GM23338 (cell line): ENCODE measurements at regions not wholly inside any gene's neighbourhood (a gene's known extent, or its start where the extent isn't known, plus 50 kb on each side); places are given as distances from the start of the nearest gene placed in this dataset.
"Not testable (repeated sequence)": the region's sequence is repeated elsewhere in the genome, so short reads cannot be mapped to it uniquely, and the experiment has no call there.

Source experiments
- ATAC-seq: fragments of 200-7000 bp; cut with Tn5 transposase; 3 replicates; pipeline ENCODE4 v1.9.1; 2020
- DNase-seq: peaks from one replicate; pipeline ENCODE4 v3.0.0-alpha.2; 2015; ENCODE audit warnings: low spot score
- H2AFZ ChIP-seq: fragments of 200-600 bp; sonication (generic); 2 replicates; pipeline ENCODE4 v1.8.0; 2016; ENCODE audit warnings: antibody characterized with exemption, mild to moderate bottlenecking, moderate library complexity
- H3F3A ChIP-seq: fragments of 200-600 bp; sonication (generic); replicated peaks from 2 replicates; pipeline ENCODE4 v1.8.0; 2017; ENCODE audit warnings: antibody characterized with exemption, mixed run types, low read depth
- H3K27ac ChIP-seq: fragments of 200-600 bp; sonication (generic); 2 replicates; pipeline ENCODE4 v1.6.1; 2016; ENCODE audit warnings: low read depth
- H3K27me3 ChIP-seq: fragments of 200-600 bp; sonication (generic); 2 replicates; pipeline ENCODE4 v1.8.0; 2016; ENCODE audit warnings: mild to moderate bottlenecking, mixed run types, moderate library complexity; ENCODE audit not compliant: insufficient read depth
- H3K36me3 ChIP-seq: fragments of 200-600 bp; sonication (generic); 2 replicates; pipeline ENCODE4 v1.8.0; 2016; ENCODE audit warnings: mild to moderate bottlenecking; ENCODE audit not compliant: insufficient read depth
- H3K4me1 ChIP-seq: fragments of 200-600 bp; sonication (generic); 2 replicates; pipeline ENCODE4 v1.8.0; 2016; ENCODE audit warnings: mild to moderate bottlenecking, moderate library complexity; ENCODE audit not compliant: insufficient read depth
- H3K4me2 ChIP-seq: fragments of 200-600 bp; sonication (generic); 2 replicates; pipeline ENCODE4 v1.7.1; 2017; ENCODE audit warnings: mixed run types
- H3K4me3 ChIP-seq: fragments of 200-600 bp; sonication (generic); 2 replicates; pipeline ENCODE4 v1.6.1; 2016; ENCODE audit warnings: mixed run types
- H3K79me2 ChIP-seq: fragments of 200-600 bp; sonication (generic); replicated peaks from 2 replicates; pipeline ENCODE4 v1.8.0; 2017; ENCODE audit warnings: mild to moderate bottlenecking; ENCODE audit not compliant: insufficient read depth
- H3K9me2 ChIP-seq: fragments of 200-600 bp; sonication (generic); 2 replicates; pipeline ENCODE4 v1.8.0; 2017; ENCODE audit not compliant: insufficient read depth
- H4K20me1 ChIP-seq: fragments of 200-600 bp; sonication (generic); replicated peaks from 2 replicates; pipeline ENCODE4 v1.8.0; 2017; ENCODE audit warnings: mild to moderate bottlenecking; ENCODE audit not compliant: insufficient read depth
- H3K27ac Mint-ChIP-seq: 2 replicates; pipeline ENCODE4 v1.8.0; 2020; ENCODE audit warnings: inconsistent platforms, mild to moderate bottlenecking, moderate library complexity, mixed read lengths
- H3K27me3 Mint-ChIP-seq: 3 replicates; pipeline ENCODE4 v1.8.0; 2022; ENCODE audit warnings: low read depth, mild to moderate bottlenecking, moderate library complexity, mixed read lengths, inconsistent platforms; ENCODE audit not compliant: insufficient read depth, poor library complexity
- H3K36me3 Mint-ChIP-seq: 3 replicates; pipeline ENCODE4 v1.8.0; 2021; ENCODE audit warnings: low read depth, mild to moderate bottlenecking, inconsistent platforms, moderate library complexity, mixed read lengths
- H3K4me1 Mint-ChIP-seq: 3 replicates; pipeline ENCODE4 v1.8.0; 2020; ENCODE audit warnings: mild to moderate bottlenecking, inconsistent platforms, mixed read lengths
- H3K4me3 Mint-ChIP-seq: 3 replicates; pipeline ENCODE4 v1.8.0; 2021; ENCODE audit warnings: moderate library complexity, mild to moderate bottlenecking, inconsistent platforms, mixed read lengths
- H3K9me3 Mint-ChIP-seq: 3 replicates; pipeline ENCODE4 v1.8.0; 2020; ENCODE audit warnings: moderate library complexity, mild to moderate bottlenecking, inconsistent platforms, mixed read lengths
- CTCF ChIP-seq, 2 experiments: fragments of 200-600 bp in 1 of 2; sonication (generic) in 1 of 2; conservative IDR thresholded peaks; 2 replicates each; pipeline versions ENCODE4 v1.5.1 to v1.6.1; 2016 to 2017; ENCODE audit warnings: antibody characterized with exemption in 2 of 2, low read depth in 2 of 2, mild to moderate bottlenecking in 2 of 2, moderate library complexity in 1 of 2
- ETS1 ChIP-seq: IDR thresholded peaks from 2 replicates; pipeline ENCODE4 v1.6.1; 2016; ENCODE audit warnings: antibody characterized with exemption
- EZH2 ChIP-seq: fragments of 200-600 bp; sonication (generic); IDR thresholded peaks from one replicate; pipeline ENCODE4 v1.8.0; 2017; ENCODE audit warnings: antibody characterized with exemption, mild to moderate bottlenecking, low read depth; ENCODE audit not compliant: unreplicated experiment
- JUNB ChIP-seq: IDR thresholded peaks from one replicate; pipeline ENCODE4 v1.6.1; 2016; ENCODE audit warnings: antibody characterized with exemption; ENCODE audit not compliant: unreplicated experiment
- NANOG ChIP-seq: IDR thresholded peaks from 2 replicates; pipeline ENCODE4 v1.6.1; 2016; ENCODE audit warnings: antibody characterized with exemption, borderline replicate concordance
- ZNF331 ChIP-seq: fragments of 250-450 bp; sonication (Bioruptor Pico); IDR thresholded peaks from 2 replicates; pipeline ENCODE4 v1.5.0; 2020; ENCODE audit warnings: low read depth, mild to moderate bottlenecking, moderate library complexity
- ZNF462 ChIP-seq: fragments of 250-450 bp; sonication (Bioruptor Pico); IDR thresholded peaks from 2 replicates; pipeline ENCODE4 v1.5.0; 2020; ENCODE audit warnings: mild to moderate bottlenecking, moderate library complexity

- H3F3A ChIP-seq, H3K27ac Mint-ChIP-seq, H3K4me1 Mint-ChIP-seq, H4K20me1 ChIP-seq, H3K36me3 ChIP-seq, H3K27ac ChIP-seq, H3K79me2 ChIP-seq, H3K4me3 Mint-ChIP-seq, H3K27me3 ChIP-seq, H3K27me3 Mint-ChIP-seq, ATAC-seq, H3K4me2 ChIP-seq, H3K4me3 ChIP-seq, H3K4me1 ChIP-seq, DNase-seq, H3K36me3 Mint-ChIP-seq, H2AFZ ChIP-seq, H3K9me2 ChIP-seq: not testable (repeated sequence)
- H3K9me3 Mint-ChIP-seq, result peaks cover 74% of the 10 kb centered on the region
Measured at GRCh38 chrX:76774912-76775311, 347.4 kb downstream of the MAGEE1 start.

GRCh38 chrX:76796311-76796710 lies 368.8 kb downstream of the MAGEE1 start:
- Histone ChIP-seq H3F3A (no peaks in the 10 kb centered on the region), H3K79me2 (no peaks in the 10 kb centered on the region), H3K4me2 (no peak overlapping the region), H3K9me2 (no peaks in the 10 kb centered on the region), H3K36me3 (no peaks in the 10 kb centered on the region), H3K27ac (no peak overlapping the region), H3K27me3 (no peaks in the 10 kb centered on the region), H4K20me1 (no peaks in the 10 kb centered on the region), H2AFZ (no peak overlapping the region), H3K4me1 (no peaks in the 10 kb centered on the region), H3K4me3 (no peak overlapping the region)
- Mint-ChIP-seq H3K4me3 (no peak overlapping the region), H3K9me3 (peaks cover 42% of the 10 kb centered on the region), H3K4me1 (no peaks in the 10 kb centered on the region), H3K27ac (no peak overlapping the region), H3K27me3 (peaks cover 1% of the 10 kb centered on the region), H3K36me3 (no peaks in the 10 kb centered on the region)
- TF ChIP-seq CTCF (conservative IDR thresholded peaks at IDR 0.05; ENCODE audit: low read depth in 2 of 2), result no peak
- TF ChIP-seq EZH2, result no peak
- no peak for TF ChIP-seq NANOG
- TF ChIP-seq JUNB, result no peak
- TF ChIP-seq ZNF331 (CRISPR knock-in tag), result no peak
- ATAC-seq (no peak), DNase-seq (peak; percentile 0)

GRCh38 chrX:76802708-76803107 lies 375.2 kb downstream of the MAGEE1 start:
- no peaks in the 10 kb centered on the region for H3K36me3 ChIP-seq
- H3K9me2 ChIP-seq, result no peaks in the 10 kb centered on the region
- no peak overlapping the region for H3K27ac Mint-ChIP-seq
- H3K27me3 Mint-ChIP-seq, result peaks cover under 1% of the 10 kb centered on the region
- TF ChIP-seq EZH2 (no peak), ETS1 (no peak), ZNF462 (CRISPR knock-in tag) (no peak), JUNB (no peak)
- H3K27ac ChIP-seq, result no peak overlapping the region
- H3K4me2 ChIP-seq, result no peak overlapping the region
- ATAC-seq, result no peak
- no peaks in the 10 kb centered on the region for H3K79me2 ChIP-seq
- H3F3A ChIP-seq, result no peaks in the 10 kb centered on the region
- no peaks in the 10 kb centered on the region for H3K27me3 ChIP-seq
- DNase-seq, result no peak
- peaks cover 5% of the 10 kb centered on the region; the same call in 1 of the 3 replicates for H3K36me3 Mint-ChIP-seq
- no peaks in the 10 kb centered on the region for H3K4me1 Mint-ChIP-seq
- H3K4me1 ChIP-seq, result no peaks in the 10 kb centered on the region
- no peak overlapping the region for H3K4me3 Mint-ChIP-seq
- no peak overlapping the region for H3K4me3 ChIP-seq
- no peaks in the 10 kb centered on the region for H4K20me1 ChIP-seq
- peaks cover 45% of the 10 kb centered on the region for H3K9me3 Mint-ChIP-seq
- no peak overlapping the region for H2AFZ ChIP-seq
